ENCODE measurements at regions not wholly inside any gene's neighbourhood (a gene's known extent, or its start where the extent isn't known, plus 50 kb on each side); places are given as distances from the start of the nearest gene placed in this dataset.

- ATAC-seq = no peak
- Histone ChIP-seq H3K27ac (ENCODE audit: low read length) (no peak overlapping the region), H3K4me1 (ENCODE audit: control insufficient read depth, insufficient read depth, low read length) (peaks cover 4% of the 10 kb centered on the region), H3K27me3 (ENCODE audit: control insufficient read depth, insufficient read depth) (no peaks in the 10 kb centered on the region), H3K4me3 (ENCODE audit: low read length) (no peak overlapping the region), H3K9me3 (ENCODE audit: control insufficient read depth, low read length) (no peaks in the 10 kb centered on the region)
- no peak for DNase-seq
- 85% methylated on average over 4 of the region's 4 CpGs for WGBS
- intact Hi-C loops (cut with DNase I) = no loop called here
These were observed 278.2 kb upstream of the PRDM1 start for GRCh38 chr6:105807905-105808304.

DNA sequence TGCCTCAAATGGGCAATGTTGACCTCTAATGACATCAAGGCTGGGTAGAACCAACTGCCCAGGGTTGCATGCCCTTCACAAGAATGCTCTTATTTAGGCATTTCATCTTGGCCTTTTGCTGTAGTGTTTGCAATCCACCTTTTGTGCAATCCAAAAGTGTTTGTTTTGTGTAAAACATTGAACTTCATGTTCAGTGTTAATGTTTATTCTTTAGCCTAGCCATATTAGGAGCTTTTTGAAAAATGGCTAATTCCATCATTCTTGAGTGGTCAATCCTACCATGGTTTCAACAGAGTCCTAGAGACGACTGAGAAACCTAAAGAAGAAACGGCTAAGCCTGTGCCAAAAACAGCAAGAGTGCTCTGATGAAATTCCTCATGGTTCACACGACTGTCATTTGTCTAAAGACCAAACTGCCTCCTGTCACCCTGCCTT lies 279.6 kb upstream of the PRDM1 start:
- intact Hi-C loops (cut with DNase I) = no loop called here
- DNase-seq = no peak
- WGBS = 75% methylated on average over 3 of the region's 3 CpGs
- Histone ChIP-seq H3K4me1 (ENCODE audit: control insufficient read depth, insufficient read depth, low read length) (peaks cover 4% of the 10 kb centered on the region), H3K27ac (ENCODE audit: low read length) (no peak overlapping the region), H3K27me3 (ENCODE audit: control insufficient read depth, insufficient read depth) (no peaks in the 10 kb centered on the region), H3K9me3 (ENCODE audit: control insufficient read depth, low read length) (no peaks in the 10 kb centered on the region), H3K4me3 (ENCODE audit: low read length) (no peak overlapping the region)
- ATAC-seq = no peak

DNA sequence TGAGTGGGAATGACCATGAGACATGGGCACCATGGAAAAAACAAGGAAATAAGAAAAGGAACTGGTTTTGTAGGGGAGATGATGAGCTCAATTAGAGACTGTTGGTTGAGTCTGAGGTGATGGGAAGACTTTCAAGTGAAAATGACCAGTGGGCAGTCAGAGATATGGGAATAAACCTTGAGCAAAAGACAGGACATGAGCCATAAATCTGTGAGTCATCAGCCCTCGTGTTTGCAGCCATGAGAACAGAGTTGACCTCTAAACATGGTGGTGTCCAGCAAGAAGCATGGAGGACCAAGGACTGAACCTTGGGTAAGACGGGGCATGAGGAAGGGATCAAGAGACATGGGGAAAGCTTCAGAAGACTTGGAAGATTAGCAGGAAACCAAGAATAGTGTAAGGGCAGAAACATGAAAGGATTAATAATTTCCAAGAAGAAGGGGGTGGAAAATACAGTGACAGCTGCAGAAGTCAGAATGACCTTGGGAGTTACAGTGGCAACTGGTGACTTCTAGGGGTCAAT lies 280.6 kb upstream of the PRDM1 start:
- DNase-seq (no peak), ATAC-seq (no peak)
- Histone ChIP-seq H3K4me1 (ENCODE audit: control insufficient read depth, insufficient read depth, low read length) (peaks cover 3% of the 10 kb centered on the region), H3K4me3 (ENCODE audit: low read length) (no peak overlapping the region), H3K27me3 (ENCODE audit: control insufficient read depth, insufficient read depth) (no peaks in the 10 kb centered on the region), H3K27ac (ENCODE audit: low read length) (no peak overlapping the region), H3K9me3 (ENCODE audit: control insufficient read depth, low read length) (no peaks in the 10 kb centered on the region)
- intact Hi-C loops (cut with DNase I) = no loop called here
- WGBS = 75% methylated on average over 2 of the region's 2 CpGs

- H3K9me3 ChIP-seq (ENCODE audit: control insufficient read depth, low read length) = no peaks in the 10 kb centered on the region
- no peaks in the 10 kb centered on the region for H3K27me3 ChIP-seq (ENCODE audit: control insufficient read depth, insufficient read depth)
- no peak overlapping the region for H3K27ac ChIP-seq (ENCODE audit: low read length)
- peaks cover 3% of the 10 kb centered on the region for H3K4me1 ChIP-seq (ENCODE audit: control insufficient read depth, insufficient read depth, low read length)
- no peak for ATAC-seq
- no peak overlapping the region for H3K4me3 ChIP-seq (ENCODE audit: low read length)
- no peak for DNase-seq
- intact Hi-C loops (cut with DNase I) = no loop called here
- 85% methylated on average over 3 of the region's 3 CpGs for WGBS
These were observed 281.7 kb upstream of the PRDM1 start for GRCh38 chr6:105804424-105804823.

DNA sequence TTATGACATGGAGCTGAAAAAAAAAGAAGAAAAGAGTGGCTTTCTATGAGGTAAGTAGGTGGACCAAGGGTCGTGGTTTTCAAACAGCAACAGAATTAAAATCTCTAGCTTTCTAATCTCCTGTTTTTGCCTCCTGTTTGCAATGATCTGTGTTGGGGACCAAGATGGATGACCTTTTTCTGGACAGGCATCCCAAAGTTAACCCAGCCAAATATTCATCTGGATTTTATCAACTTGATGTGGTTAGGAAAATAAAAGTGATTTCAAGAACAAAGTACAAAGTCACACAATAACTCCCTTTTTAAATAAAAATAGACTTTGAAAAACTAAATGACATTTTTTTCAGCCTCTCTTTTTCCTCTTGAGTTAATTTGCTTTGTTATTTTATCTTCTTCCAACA lies 282.1 kb upstream of the PRDM1 start:
- no peak for DNase-seq
- H3K4me3 ChIP-seq (ENCODE audit: low read length) = no peak overlapping the region
- 67% methylated on average over 1 of the region's 1 CpG for WGBS
- H3K27ac ChIP-seq (ENCODE audit: low read length) = no peak overlapping the region
- intact Hi-C loops (cut with DNase I) = no loop called here
- H3K27me3 ChIP-seq (ENCODE audit: control insufficient read depth, insufficient read depth) = no peaks in the 10 kb centered on the region
- H3K9me3 ChIP-seq (ENCODE audit: control insufficient read depth, low read length) = no peaks in the 10 kb centered on the region
- ATAC-seq = no peak
- H3K4me1 ChIP-seq (ENCODE audit: control insufficient read depth, insufficient read depth, low read length) = peaks cover 4% of the 10 kb centered on the region

DNA sequence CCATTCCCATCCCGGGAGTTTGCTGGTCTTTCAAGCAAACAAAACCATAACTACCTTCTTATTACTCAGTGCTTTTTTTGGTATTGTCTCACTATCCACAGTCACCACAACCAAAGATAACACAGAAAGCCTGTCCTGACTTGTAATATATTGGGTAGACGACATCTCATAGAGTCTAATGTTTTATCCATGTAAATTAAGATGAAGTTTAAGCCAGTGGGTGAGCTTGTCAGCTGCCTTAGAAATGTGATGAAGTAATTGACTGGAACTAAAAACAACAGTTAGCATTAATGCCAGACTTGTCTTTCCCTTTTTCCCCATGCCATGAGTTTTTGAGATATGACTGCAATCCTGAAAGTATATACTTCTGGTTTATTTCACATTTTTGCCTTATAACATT lies 282.7 kb upstream of the PRDM1 start:
- H3K27me3 ChIP-seq (ENCODE audit: control insufficient read depth, insufficient read depth) = no peaks in the 10 kb centered on the region
- WGBS = 70% methylated on average over 2 of the region's 2 CpGs
- peaks cover 4% of the 10 kb centered on the region for H3K4me1 ChIP-seq (ENCODE audit: control insufficient read depth, insufficient read depth, low read length)
- DNase-seq (no peak), ATAC-seq (no peak)
- no peak overlapping the region for H3K27ac ChIP-seq (ENCODE audit: low read length)
- intact Hi-C loops (cut with DNase I) = no loop called here
- H3K4me3 ChIP-seq (ENCODE audit: low read length) = no peak overlapping the region
- H3K9me3 ChIP-seq (ENCODE audit: control insufficient read depth, low read length) = no peaks in the 10 kb centered on the region

GRCh38 chr6:105802703-105803102 lies 283.4 kb upstream of the PRDM1 start:
- Histone ChIP-seq H3K4me3 (ENCODE audit: low read length) (no peak overlapping the region), H3K4me1 (ENCODE audit: control insufficient read depth, insufficient read depth, low read length) (peaks cover 4% of the 10 kb centered on the region), H3K9me3 (ENCODE audit: control insufficient read depth, low read length) (no peaks in the 10 kb centered on the region), H3K27ac (ENCODE audit: low read length) (no peak overlapping the region), H3K27me3 (ENCODE audit: control insufficient read depth, insufficient read depth) (no peaks in the 10 kb centered on the region)
- 89% methylated on average over 3 of the region's 3 CpGs for WGBS
- intact Hi-C loops (cut with DNase I) = no loop called here
- ATAC-seq = no peak
- no peak for DNase-seq

DNA sequence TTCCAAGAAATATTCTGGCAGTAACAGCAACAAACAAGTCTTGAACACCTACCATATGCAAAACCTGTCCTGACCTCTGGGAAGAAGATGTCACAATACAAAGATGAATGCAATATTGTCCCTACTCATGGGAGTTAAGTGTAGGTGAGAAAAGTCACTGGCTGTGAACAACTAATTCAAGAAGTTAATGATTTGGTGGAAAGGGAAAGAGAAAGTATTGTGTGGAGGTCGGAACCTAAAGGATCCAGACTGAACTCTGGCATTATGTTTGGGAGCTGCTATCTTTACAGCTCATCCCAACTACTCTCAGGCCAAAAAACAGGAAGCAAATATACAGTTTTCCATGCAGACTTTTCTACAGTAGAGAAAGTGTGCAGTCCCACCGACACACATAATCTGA lies 285.3 kb upstream of the PRDM1 start:
- DNase-seq (no peak), ATAC-seq (no peak)
- Histone ChIP-seq H3K9me3 (ENCODE audit: control insufficient read depth, low read length) (no peaks in the 10 kb centered on the region), H3K27me3 (ENCODE audit: control insufficient read depth, insufficient read depth) (no peaks in the 10 kb centered on the region), H3K4me3 (ENCODE audit: low read length) (no peak overlapping the region), H3K27ac (ENCODE audit: low read length) (no peak overlapping the region), H3K4me1 (ENCODE audit: control insufficient read depth, insufficient read depth, low read length) (peaks cover 6% of the 10 kb centered on the region)
- intact Hi-C loops (cut with DNase I) = no loop called here
- WGBS = 85% methylated on average over 2 of the region's 2 CpGs

DNA sequence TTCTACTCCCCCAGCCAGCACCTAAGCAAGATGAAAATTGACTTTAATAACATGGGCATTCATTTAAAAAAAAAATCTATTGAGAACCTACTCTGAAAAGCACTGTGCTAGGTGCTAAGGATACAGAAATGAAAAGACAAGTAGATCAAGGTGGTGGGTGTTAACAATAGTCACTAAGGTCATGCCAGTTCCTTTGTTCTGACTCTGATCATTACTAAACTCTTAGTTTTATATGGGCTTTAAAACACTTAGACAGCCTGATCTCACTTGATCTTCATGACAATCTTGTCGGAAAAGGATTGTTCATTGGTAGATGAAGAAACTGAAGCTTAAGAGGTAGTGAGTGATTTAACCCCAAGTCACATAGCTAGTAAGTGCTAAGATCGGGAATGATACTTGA lies 285.7 kb upstream of the PRDM1 start:
- DNase-seq (no peak), ATAC-seq (no peak)
- WGBS = 94% methylated on average over 2 of the region's 2 CpGs
- Histone ChIP-seq H3K4me1 (ENCODE audit: control insufficient read depth, insufficient read depth, low read length) (peaks cover 6% of the 10 kb centered on the region), H3K27me3 (ENCODE audit: control insufficient read depth, insufficient read depth) (no peaks in the 10 kb centered on the region), H3K27ac (ENCODE audit: low read length) (no peak overlapping the region), H3K4me3 (ENCODE audit: low read length) (no peak overlapping the region), H3K9me3 (ENCODE audit: control insufficient read depth, low read length) (no peaks in the 10 kb centered on the region)
- intact Hi-C loops (cut with DNase I) = no loop called here

DNA sequence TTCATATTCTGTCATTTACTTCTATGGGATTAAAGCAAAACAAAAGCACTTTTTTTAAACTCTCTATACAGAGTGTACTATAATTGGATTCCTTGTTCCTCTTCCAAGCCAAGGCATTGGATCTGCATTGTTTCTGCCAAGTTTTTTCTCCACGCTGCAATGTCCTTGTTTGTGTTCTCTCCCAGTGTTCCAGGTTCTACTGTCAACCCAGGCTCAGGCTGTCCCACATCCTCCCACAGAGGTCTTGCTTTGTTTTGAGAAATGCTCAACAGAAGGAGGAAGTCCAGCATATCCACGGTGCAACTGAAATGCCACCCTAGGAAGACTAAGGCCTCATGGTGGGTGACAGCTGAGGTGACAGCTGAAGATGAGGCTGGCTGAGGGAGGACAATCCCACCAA lies 287.1 kb upstream of the PRDM1 start:
- peak in 1 of 3 donors; percentile 45 for DNase-seq
- Histone ChIP-seq H3K27ac (ENCODE audit: low read length) (peak overlapping the region; percentile 1), H3K4me1 (ENCODE audit: control insufficient read depth, insufficient read depth, low read length) (peaks cover 6% of the 10 kb centered on the region), H3K9me3 (ENCODE audit: control insufficient read depth, low read length) (no peaks in the 10 kb centered on the region), H3K27me3 (ENCODE audit: control insufficient read depth, insufficient read depth) (no peaks in the 10 kb centered on the region), H3K4me3 (ENCODE audit: low read length) (no peak overlapping the region)
- WGBS = 18% methylated on average over 2 of the region's 2 CpGs
- intact Hi-C loops (cut with DNase I) = no loop called here
- ATAC-seq = peak; percentile 66 to 87

- intact Hi-C loops (cut with DNase I) = no loop called here
These were observed 288.1 kb upstream of the PRDM1 start for GRCh38 chr6:105797983-105798453.

More at GRCh38 chr6:105797983-105798453, 288.1 kb upstream of the PRDM1 start:
- H3K27me3 ChIP-seq (ENCODE audit: control insufficient read depth, insufficient read depth) = no peaks in the 10 kb centered on the region
- DNase-seq (no peak), ATAC-seq (peak; percentile 49 to 72)
- WGBS = 62% methylated on average over 4 of the region's 4 CpGs
- no peak overlapping the region for H3K4me3 ChIP-seq (ENCODE audit: low read length)
- H3K4me1 ChIP-seq (ENCODE audit: control insufficient read depth, insufficient read depth, low read length) = peaks cover 6% of the 10 kb centered on the region
- H3K27ac ChIP-seq (ENCODE audit: low read length) = peak overlapping the region; percentile 37
- no peaks in the 10 kb centered on the region for H3K9me3 ChIP-seq (ENCODE audit: control insufficient read depth, low read length)

All from right cardiac atrium (tissue), 5 donors.